WTC11 (cell line): ENCODE measurements at regions not wholly inside any gene's neighbourhood (a gene's known extent, or its start where the extent isn't known, plus 50 kb on each side); places are given as distances from the start of the nearest gene placed in this dataset.

ENCODE experiments used
- ATAC-seq: fragments of 200-7000 bp; cut with Tn5 transposase; 2 replicates; pipeline ENCODE4 v1.10.0; 2021; ENCODE audit warnings: mild to moderate bottlenecking, moderate library complexity
- CTCF ChIA-PET: fragments of 300-600 bp; sonication (Branson Sonifier 250); formaldehyde crosslinking; loops from one replicate; lab custom pipeline; 2021; ENCODE audit warnings: antibody characterized with exemption; lab: Charles Lee
- POLR2A ChIA-PET: fragments of 350-600 bp; sonication (Branson Sonifier 250); formaldehyde crosslinking; loops from one replicate; lab custom pipeline; 2021; ENCODE audit warnings: antibody characterized with exemption; lab: Charles Lee
- DNase-seq: peaks from one replicate; pipeline ENCODE4 v3.0.0; 2021; ENCODE audit warnings: low spot score
- H3K27ac Mint-ChIP-seq: 2 replicates; pipeline ENCODE4 v1.8.0; 2021; ENCODE audit warnings: mixed read lengths
- H3K27me3 Mint-ChIP-seq: 2 replicates; pipeline ENCODE4 v1.8.0; 2021; ENCODE audit warnings: low read depth, mild to moderate bottlenecking, moderate library complexity, mixed read lengths
- H3K36me3 Mint-ChIP-seq: 2 replicates; pipeline ENCODE4 v1.8.0; 2021; ENCODE audit warnings: mixed read lengths
- H3K4me1 Mint-ChIP-seq: 2 replicates; pipeline ENCODE4 v1.8.0; 2022; ENCODE audit warnings: mixed read lengths
- H3K4me3 Mint-ChIP-seq: 2 replicates; pipeline ENCODE4 v1.8.0; 2021; ENCODE audit warnings: mild to moderate bottlenecking, moderate library complexity, mixed read lengths
- H3K9me3 Mint-ChIP-seq: 2 replicates; pipeline ENCODE4 v1.8.0; 2021; ENCODE audit warnings: mixed read lengths
- AR ChIP-seq: fragments of 250-450 bp; sonication (Bioruptor Pico); IDR thresholded peaks from 2 replicates; pipeline ENCODE4 v1.9.0; 2021; ENCODE audit warnings: mild to moderate bottlenecking
- ATF2 ChIP-seq: sonication (generic); formaldehyde crosslinking; IDR thresholded peaks from 2 replicates; pipeline ENCODE4 v1.8.1; 2022; ENCODE audit warnings: low read depth, missing genetic modification reagents, borderline replicate concordance
- CBFB ChIP-seq: sonication (generic); formaldehyde crosslinking; IDR thresholded peaks from 2 replicates; pipeline ENCODE4 v1.8.1; 2022; ENCODE audit warnings: mild to moderate bottlenecking, low read depth, missing genetic modification reagents
- CDX4 ChIP-seq: fragments of 250-450 bp; sonication (Bioruptor Pico); IDR thresholded peaks from 2 replicates; pipeline ENCODE4 v1.9.0; 2021; ENCODE audit warnings: moderate library complexity, mild to moderate bottlenecking, inconsistent platforms, borderline replicate concordance
- FOXJ3 ChIP-seq: sonication (generic); formaldehyde crosslinking; IDR thresholded peaks from 2 replicates; pipeline ENCODE4 v1.9.0; 2021; ENCODE audit warnings: missing genetic modification reagents, mild to moderate bottlenecking, borderline replicate concordance
- FOXP4 ChIP-seq: sonication (generic); formaldehyde crosslinking; IDR thresholded peaks from 2 replicates; pipeline ENCODE4 v1.8.0; 2022; ENCODE audit warnings: mild to moderate bottlenecking, missing genetic modification reagents
- MAX ChIP-seq: sonication (generic); formaldehyde crosslinking; IDR thresholded peaks from 2 replicates; pipeline ENCODE4 v1.8.0; 2022; ENCODE audit warnings: mild to moderate bottlenecking, missing genetic modification reagents
- NFE2L1 ChIP-seq: sonication (generic); formaldehyde crosslinking; IDR thresholded peaks from 2 replicates; pipeline ENCODE4 v1.8.1; 2023; ENCODE audit warnings: missing genetic modification reagents
- RELA ChIP-seq: sonication (generic); formaldehyde crosslinking; IDR thresholded peaks from 2 replicates; pipeline ENCODE4 v1.8.1; 2022; ENCODE audit warnings: missing genetic modification reagents, mild to moderate bottlenecking, borderline replicate concordance
- SMAD3 ChIP-seq: sonication (generic); formaldehyde crosslinking; IDR thresholded peaks from 2 replicates; pipeline ENCODE4 v1.8.0; 2022; ENCODE audit warnings: missing genetic modification reagents, mild to moderate bottlenecking, borderline replicate concordance
- SOX15 ChIP-seq: fragments of 250-450 bp; sonication (Bioruptor Pico); IDR thresholded peaks from 2 replicates; pipeline ENCODE4 v1.9.0; 2021; ENCODE audit warnings: mild to moderate bottlenecking
- TEAD4 ChIP-seq: sonication (generic); formaldehyde crosslinking; IDR thresholded peaks from 2 replicates; pipeline ENCODE4 v1.8.0; 2022; ENCODE audit warnings: mild to moderate bottlenecking, missing genetic modification reagents
- TF ChIP-seq, protein P1 (sequence below): sonication (generic); formaldehyde crosslinking; IDR thresholded peaks from 2 replicates; pipeline ENCODE4 v1.8.0; 2022; ENCODE audit warnings: mild to moderate bottlenecking, missing genetic modification reagents
- TF ChIP-seq, protein P2 (sequence below): sonication (generic); formaldehyde crosslinking; IDR thresholded peaks from 2 replicates; pipeline ENCODE4 v1.8.0; 2022; ENCODE audit warnings: missing genetic modification reagents

DNA sequence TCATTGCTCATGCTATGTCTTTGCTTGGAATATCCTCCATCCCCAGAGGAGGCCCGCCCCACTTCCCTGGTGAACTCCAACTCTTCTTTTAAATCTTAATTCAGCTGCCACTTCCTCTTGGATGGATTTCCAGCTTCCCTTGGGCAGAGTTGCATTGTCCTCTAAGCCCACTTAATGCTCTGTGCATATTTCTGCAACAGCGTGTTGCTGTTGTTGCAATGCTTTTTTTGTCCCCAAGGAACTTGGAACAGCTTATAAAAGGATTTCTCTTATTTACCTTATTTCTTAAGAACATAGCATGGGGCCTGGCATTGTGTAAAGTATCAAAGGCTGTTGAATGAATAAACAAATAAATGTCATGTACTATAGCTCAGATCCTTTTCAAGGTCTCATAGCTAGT is 507.4 kb downstream of the METTL15 start:
- DNase-seq (no peak), ATAC-seq (no peak)
- POLR2A ChIA-PET, result no interaction called here
- H3K4me1 Mint-ChIP-seq, result peaks cover 14% of the 10 kb centered on the region
- CTCF ChIA-PET, result no interaction called here
- no peaks in the 10 kb centered on the region for H3K36me3 Mint-ChIP-seq
- H3K27ac Mint-ChIP-seq, result no peak overlapping the region
- TF ChIP-seq SOX15 (CRISPR knock-in tag) (no peak), CBFB (CRISPR knock-in tag) (no peak), NFE2L1 (CRISPR knock-in tag) (no peak), SMAD3 (CRISPR knock-in tag) (no peak), RELA (CRISPR knock-in tag) (no peak), FOXJ3 (CRISPR knock-in tag) (no peak), CDX4 (CRISPR knock-in tag) (no peak), AR (CRISPR knock-in tag) (no peak), TEAD4 (CRISPR knock-in tag) (no peak)
- TF ChIP-seq, protein P1, sequence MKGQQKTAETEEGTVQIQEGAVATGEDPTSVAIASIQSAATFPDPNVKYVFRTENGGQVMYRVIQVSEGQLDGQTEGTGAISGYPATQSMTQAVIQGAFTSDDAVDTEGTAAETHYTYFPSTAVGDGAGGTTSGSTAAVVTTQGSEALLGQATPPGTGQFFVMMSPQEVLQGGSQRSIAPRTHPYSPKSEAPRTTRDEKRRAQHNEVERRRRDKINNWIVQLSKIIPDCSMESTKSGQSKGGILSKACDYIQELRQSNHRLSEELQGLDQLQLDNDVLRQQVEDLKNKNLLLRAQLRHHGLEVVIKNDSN (CRISPR knock-in tag), result no peak
- TF ChIP-seq, protein P2, sequence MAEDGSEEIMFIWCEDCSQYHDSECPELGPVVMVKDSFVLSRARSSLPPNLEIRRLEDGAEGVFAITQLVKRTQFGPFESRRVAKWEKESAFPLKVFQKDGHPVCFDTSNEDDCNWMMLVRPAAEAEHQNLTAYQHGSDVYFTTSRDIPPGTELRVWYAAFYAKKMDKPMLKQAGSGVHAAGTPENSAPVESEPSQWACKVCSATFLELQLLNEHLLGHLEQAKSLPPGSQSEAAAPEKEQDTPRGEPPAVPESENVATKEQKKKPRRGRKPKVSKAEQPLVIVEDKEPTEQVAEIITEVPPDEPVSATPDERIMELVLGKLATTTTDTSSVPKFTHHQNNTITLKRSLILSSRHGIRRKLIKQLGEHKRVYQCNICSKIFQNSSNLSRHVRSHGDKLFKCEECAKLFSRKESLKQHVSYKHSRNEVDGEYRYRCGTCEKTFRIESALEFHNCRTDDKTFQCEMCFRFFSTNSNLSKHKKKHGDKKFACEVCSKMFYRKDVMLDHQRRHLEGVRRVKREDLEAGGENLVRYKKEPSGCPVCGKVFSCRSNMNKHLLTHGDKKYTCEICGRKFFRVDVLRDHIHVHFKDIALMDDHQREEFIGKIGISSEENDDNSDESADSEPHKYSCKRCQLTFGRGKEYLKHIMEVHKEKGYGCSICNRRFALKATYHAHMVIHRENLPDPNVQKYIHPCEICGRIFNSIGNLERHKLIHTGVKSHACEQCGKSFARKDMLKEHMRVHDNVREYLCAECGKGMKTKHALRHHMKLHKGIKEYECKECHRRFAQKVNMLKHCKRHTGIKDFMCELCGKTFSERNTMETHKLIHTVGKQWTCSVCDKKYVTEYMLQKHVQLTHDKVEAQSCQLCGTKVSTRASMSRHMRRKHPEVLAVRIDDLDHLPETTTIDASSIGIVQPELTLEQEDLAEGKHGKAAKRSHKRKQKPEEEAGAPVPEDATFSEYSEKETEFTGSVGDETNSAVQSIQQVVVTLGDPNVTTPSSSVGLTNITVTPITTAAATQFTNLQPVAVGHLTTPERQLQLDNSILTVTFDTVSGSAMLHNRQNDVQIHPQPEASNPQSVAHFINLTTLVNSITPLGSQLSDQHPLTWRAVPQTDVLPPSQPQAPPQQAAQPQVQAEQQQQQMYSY, result no peak
- peaks cover 16% of the 10 kb centered on the region for H3K27me3 Mint-ChIP-seq
- peaks cover 10% of the 10 kb centered on the region; the same call in 1 of the 2 replicates for H3K9me3 Mint-ChIP-seq
- H3K4me3 Mint-ChIP-seq, result no peak overlapping the region

GRCh38 chr11:28606930-28607329 is 498.7 kb downstream of the METTL15 start:
- 0 out of 2 replicates have a peak, but pooled peaks have one; percentile 63 for TF ChIP-seq FOXP4 (CRISPR knock-in tag)
- peak; percentile 38; the same call in 1 of the 2 replicates for TF ChIP-seq MAX (CRISPR knock-in tag)
- TF ChIP-seq ATF2 (CRISPR knock-in tag), result no peak
- TF ChIP-seq, all 79 proteins: peak for 2
- ATAC-seq, result peak; percentile 93
- no peaks in the 10 kb centered on the region for H3K36me3 Mint-ChIP-seq
- peaks cover 16% of the 10 kb centered on the region for H3K27me3 Mint-ChIP-seq
- ChIA-PET CTCF (no interaction called here), POLR2A (no interaction called here)
- peaks cover 14% of the 10 kb centered on the region for H3K4me1 Mint-ChIP-seq
- peak; percentile 28 for DNase-seq
- no peaks in the 10 kb centered on the region for H3K9me3 Mint-ChIP-seq
- no peak overlapping the region for H3K4me3 Mint-ChIP-seq
- no peak overlapping the region for H3K27ac Mint-ChIP-seq
